Superior temporal gyrus (tissue), 1 donor: ENCODE measurements at regions not wholly inside any gene's neighbourhood (a gene's known extent, or its start where the extent isn't known, plus 50 kb on each side); places are given as distances from the start of the nearest gene placed in this dataset.
"Not testable (repeated sequence)": the region's sequence is repeated elsewhere in the genome, so short reads cannot be mapped to it uniquely, and the experiment has no call there.

Experiments
- DNase-seq: peaks from one replicate; pipeline ENCODE4 v3.0.0-alpha.2; 2016; ENCODE audit errors: extremely low spot score

- DNase-seq = no peak
These were observed 76.2 kb upstream of the RPS6KA2 start for GRCh38 chr6:166703149-166703710.

- DNase-seq = not testable (repeated sequence)
These were observed 74.4 kb upstream of the RPS6KA2 start for GRCh38 chr6:166701424-166701823.

- not testable (repeated sequence) for DNase-seq
These were observed 73.8 kb upstream of the RPS6KA2 start for GRCh38 chr6:166700871-166701270.

GRCh38 chr6:166697113-166697512 lies 70.1 kb upstream of the RPS6KA2 start:
- no peak for DNase-seq

GRCh38 chr6:166693880-166694279 lies 66.8 kb upstream of the RPS6KA2 start:
- no peak for DNase-seq

GRCh38 chr6:166692723-166693302 lies 65.8 kb upstream of the RPS6KA2 start:
- DNase-seq = no peak

GRCh38 chr6:166691746-166692145 lies 64.7 kb upstream of the RPS6KA2 start:
- DNase-seq = no peak

- DNase-seq = no peak
These were observed 64.1 kb upstream of the RPS6KA2 start for GRCh38 chr6:166691199-166691598.

GRCh38 chr6:166689687-166690086 lies 62.6 kb upstream of the RPS6KA2 start:
- DNase-seq = no peak

GRCh38 chr6:166688901-166689300 lies 61.9 kb upstream of the RPS6KA2 start:
- no peak for DNase-seq

- DNase-seq = no peak
These were observed 60.8 kb upstream of the RPS6KA2 start for GRCh38 chr6:166687879-166688205.

- DNase-seq = no peak
These were observed 60.2 kb upstream of the RPS6KA2 start for GRCh38 chr6:166687070-166687878.

- no peak for DNase-seq
These were observed 59.3 kb upstream of the RPS6KA2 start for GRCh38 chr6:166686317-166686716.

- no peak for DNase-seq
These were observed 57.8 kb upstream of the RPS6KA2 start for GRCh38 chr6:166684866-166685265.

GRCh38 chr6:166684170-166684569 lies 57.1 kb upstream of the RPS6KA2 start:
- DNase-seq = no peak

GRCh38 chr6:166683477-166683876 lies 56.4 kb upstream of the RPS6KA2 start:
- DNase-seq = no peak

- no peak for DNase-seq
These were observed 52.5 kb upstream of the RPS6KA2 start for GRCh38 chr6:166679566-166679965.

GRCh38 chr6:166678426-166678825 lies 51.4 kb upstream of the RPS6KA2 start:
- DNase-seq = no peak

- DNase-seq = no peak
These were observed 50.9 kb upstream of the RPS6KA2 start for GRCh38 chr6:166677941-166678340.
